ENCODE measurements at regions not wholly inside any gene's neighbourhood (a gene's known extent, or its start where the extent isn't known, plus 50 kb on each side); places are given as distances from the start of the nearest gene placed in this dataset.

DNA sequence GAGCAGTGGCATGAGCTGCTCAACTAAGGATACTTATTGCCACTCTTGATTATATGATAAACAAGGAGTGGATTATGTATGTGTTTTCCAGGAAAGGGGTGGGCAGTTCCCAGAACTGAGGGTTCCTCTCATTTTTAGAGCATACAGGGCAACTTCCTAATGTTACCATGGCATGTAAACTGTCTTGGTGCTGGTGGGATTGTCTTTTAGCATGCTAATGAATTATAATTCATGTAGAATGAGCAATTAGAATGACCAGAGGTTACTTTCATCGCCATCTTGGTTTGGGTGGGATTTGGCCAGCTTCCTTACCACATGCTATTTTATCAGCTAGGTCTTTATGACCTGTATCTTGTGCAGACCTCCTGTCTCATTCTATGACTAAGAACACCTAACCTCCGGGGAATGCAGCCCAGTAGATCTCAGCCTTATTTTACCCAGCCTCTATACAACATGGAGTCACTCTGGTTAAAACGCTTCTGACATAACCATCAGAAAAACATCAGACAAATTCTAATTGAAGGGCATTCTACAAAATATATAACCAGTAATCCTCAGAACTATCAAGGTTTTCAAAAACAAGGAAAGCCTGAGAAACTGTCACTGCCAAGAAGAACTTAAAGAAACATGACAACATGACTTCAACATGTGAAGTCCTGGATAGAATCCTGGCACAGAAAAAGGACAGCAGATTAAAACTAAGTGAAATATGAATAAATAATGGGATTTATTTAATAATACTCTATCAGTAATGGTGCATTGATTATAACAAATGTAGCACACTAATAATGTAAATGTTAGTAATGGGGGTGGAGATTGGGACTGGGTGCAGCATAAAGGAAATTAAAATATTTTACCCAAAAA, 365.0 kb downstream of the SEMA3D start:
- TF ChIP-seq POLR2A (IDR thresholded peaks at IDR 0.05) = no peak
- TF ChIP-seq, protein P1, sequence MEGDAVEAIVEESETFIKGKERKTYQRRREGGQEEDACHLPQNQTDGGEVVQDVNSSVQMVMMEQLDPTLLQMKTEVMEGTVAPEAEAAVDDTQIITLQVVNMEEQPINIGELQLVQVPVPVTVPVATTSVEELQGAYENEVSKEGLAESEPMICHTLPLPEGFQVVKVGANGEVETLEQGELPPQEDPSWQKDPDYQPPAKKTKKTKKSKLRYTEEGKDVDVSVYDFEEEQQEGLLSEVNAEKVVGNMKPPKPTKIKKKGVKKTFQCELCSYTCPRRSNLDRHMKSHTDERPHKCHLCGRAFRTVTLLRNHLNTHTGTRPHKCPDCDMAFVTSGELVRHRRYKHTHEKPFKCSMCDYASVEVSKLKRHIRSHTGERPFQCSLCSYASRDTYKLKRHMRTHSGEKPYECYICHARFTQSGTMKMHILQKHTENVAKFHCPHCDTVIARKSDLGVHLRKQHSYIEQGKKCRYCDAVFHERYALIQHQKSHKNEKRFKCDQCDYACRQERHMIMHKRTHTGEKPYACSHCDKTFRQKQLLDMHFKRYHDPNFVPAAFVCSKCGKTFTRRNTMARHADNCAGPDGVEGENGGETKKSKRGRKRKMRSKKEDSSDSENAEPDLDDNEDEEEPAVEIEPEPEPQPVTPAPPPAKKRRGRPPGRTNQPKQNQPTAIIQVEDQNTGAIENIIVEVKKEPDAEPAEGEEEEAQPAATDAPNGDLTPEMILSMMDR (IDR thresholded peaks at IDR 0.05) = no peak

All from thyroid gland (tissue), 4 donors.